ENCODE measurements at regions not wholly inside any gene's neighbourhood (a gene's known extent, or its start where the extent isn't known, plus 50 kb on each side); places are given as distances from the start of the nearest gene placed in this dataset.

- CTCF ChIA-PET (ENCODE audit: partially characterized antibody), result no interaction called here
- no peak overlapping the region for H3K4me3 ChIP-seq (ENCODE audit: extremely low read depth in 1 of 4, insufficient read depth in 2 of 4, low read depth in 3 of 4, low read length in 4 of 4)
Observed at GRCh38 chr2:164205347-164205746, 415.9 kb downstream of the GRB14 start.

More at GRCh38 chr2:164205347-164205746, 415.9 kb downstream of the GRB14 start:
- no peak overlapping the region for H2AFZ ChIP-seq (ENCODE audit: low read length)
- H2AK5ac ChIP-seq (ENCODE audit: low read depth, low read length), result no peak overlapping the region
- H3K4me1 ChIP-seq (replicated peaks in 1 of 4; ENCODE audit: control insufficient read depth in 3 of 4, insufficient read depth in 4 of 4, low read length in 3 of 4), result no peaks in the 10 kb centered on the region
- H3K36me3 ChIP-seq (ENCODE audit: control insufficient read depth in 2 of 4, insufficient read depth in 4 of 4, low read length in 3 of 4), result no peaks in the 10 kb centered on the region
- no peaks in the 10 kb centered on the region for H3K79me1 ChIP-seq (ENCODE audit: low read depth, low read length)
- no peak overlapping the region for H3K18ac ChIP-seq (ENCODE audit: extremely low read depth, low read length)
- no peaks in the 10 kb centered on the region for H3K9me3 ChIP-seq (ENCODE audit: insufficient read depth in 2 of 2, low read depth in 1 of 2, low read length in 1 of 2)
- no peak overlapping the region for H2BK20ac ChIP-seq (ENCODE audit: low read length)
- H3K14ac ChIP-seq (ENCODE audit: insufficient read length), result no peak overlapping the region
- H4K20me1 ChIP-seq (replicated peaks in 1 of 2; ENCODE audit: control insufficient read depth in 1 of 2, insufficient read depth in 2 of 2, low read length in 2 of 2), result no peaks in the 10 kb centered on the region
- H2BK120ac ChIP-seq (replicated peaks; ENCODE audit: low read depth, low read length), result no peak overlapping the region
- H3K27me3 ChIP-seq (replicated peaks in 1 of 4; ENCODE audit: control insufficient read depth in 3 of 4, extremely low read depth in 1 of 4, insufficient read depth in 3 of 4, low read length in 3 of 4), result no peaks in the 10 kb centered on the region
- H3K4ac ChIP-seq (replicated peaks; ENCODE audit: insufficient read length, low read depth, low read length), result no peak overlapping the region
- H2BK5ac ChIP-seq (ENCODE audit: low read depth, low read length), result no peak overlapping the region
- POLR2A ChIA-PET (ENCODE audit: partially characterized antibody), result interaction anchor here (1.0 kb wide), 1 partner anchor 9 kb away, joined by 3 read pairs; no protein-coding TSS in a partner anchor
- 100% methylated on average over 1 of the region's 1 CpG; no CpG with 5 or more reads in 1 of the 2 experiments for WGBS, 2 experiments (ENCODE audit: extremely low coverage in 1 of 2, insufficient coverage in 1 of 2, insufficient read length in 1 of 2, insufficient replicate concordance in 2 of 2, low coverage in 1 of 2, low lambda C conversion rate in 2 of 2, missing lambda C conversion rate in 1 of 2)
- no peak for FAIRE-seq
- no peaks in the 10 kb centered on the region for H3K79me2 ChIP-seq (ENCODE audit: control insufficient read depth in 1 of 2, insufficient read depth in 2 of 2, low read length in 2 of 2)
- no peak overlapping the region for H4K91ac ChIP-seq (replicated peaks; ENCODE audit: insufficient read length, low read length)
- H4K8ac ChIP-seq (ENCODE audit: extremely low read depth, insufficient read depth, low read length), result no peak overlapping the region
- H4K5ac ChIP-seq (ENCODE audit: insufficient read length, low read depth, low read length), result no peak overlapping the region
- no peak overlapping the region for H3K9ac ChIP-seq (replicated peaks in 1 of 4; ENCODE audit: extremely low read depth in 1 of 4, low read depth in 3 of 4, low read length in 3 of 4)
- no peak overlapping the region for H3K56ac ChIP-seq (replicated peaks; ENCODE audit: insufficient read length, low read depth, low read length)
- no peak overlapping the region for H2BK12ac ChIP-seq (ENCODE audit: low read depth, low read length)
- no peak overlapping the region for H3K23ac ChIP-seq (ENCODE audit: insufficient read length)
- no peaks in the 10 kb centered on the region for H3K23me2 ChIP-seq (ENCODE audit: low read depth, low read length)
- H2BK15ac ChIP-seq (ENCODE audit: low read length), result no peak overlapping the region
- no peak overlapping the region for H3K4me2 ChIP-seq (ENCODE audit: insufficient read depth in 1 of 2, low read depth in 2 of 2, low read length in 2 of 2)
- no peak for DNase-seq (ENCODE audit: low read depth in 1 of 2, low spot score in 2 of 2)
- no peak overlapping the region for H3K27ac ChIP-seq (ENCODE audit: low read depth, low read length)
- TF ChIP-seq SUZ12 (IDR thresholded peaks at IDR 0.05; ENCODE audit: low read length) (no peak), BRCA1 (IDR thresholded peaks at IDR 0.05; ENCODE audit: low read depth, low read length) (no peak), KDM5A (IDR thresholded peaks at IDR 0.05; ENCODE audit: low read length) (no peak), CEBPB (IDR thresholded peaks at IDR 0.05; ENCODE audit: low read depth, low read length) (no peak)

Data from H1 (cell line).